Suprapubic skin (tissue), 3 donors: ENCODE measurements at regions not wholly inside any gene's neighbourhood (a gene's known extent, or its start where the extent isn't known, plus 50 kb on each side); places are given as distances from the start of the nearest gene placed in this dataset.

Experiments
- CTCF ChIP-seq, 2 donors: fragments of 200-600 bp in 1 of 2; fragments of 450-650 bp in 1 of 2; sonication (generic) in 1 of 2; IDR thresholded peaks; one replicate each; pipeline ENCODE4 v1.5.1; 2016 to 2019; ENCODE audit warnings: antibody characterized with exemption in 2 of 2, mild to moderate bottlenecking in 1 of 2, moderate library complexity in 1 of 2
- EP300 ChIP-seq: sonication (generic); formaldehyde crosslinking; IDR thresholded peaks from one replicate; pipeline ENCODE4 v1.6.1; 2017; ENCODE audit warnings: antibody characterized with exemption
- POLR2A ChIP-seq, 2 donors: fragments of 450-650 bp; IDR thresholded peaks; one replicate each; pipeline ENCODE4 v1.6.1; 2017; ENCODE audit warnings: antibody characterized with exemption in 2 of 2, mild to moderate bottlenecking in 2 of 2, moderate library complexity in 2 of 2

GRCh38 chr7:1317646-1318045, 85.0 kb downstream of the UNCX start:
- TF ChIP-seq CTCF (IDR thresholded peaks at IDR 0.05) (no peak), EP300 (no peak), POLR2A (IDR thresholded peaks at IDR 0.05) (no peak)
